ENCODE measurements at regions not wholly inside any gene's neighbourhood (a gene's known extent, or its start where the extent isn't known, plus 50 kb on each side); places are given as distances from the start of the nearest gene placed in this dataset.

DNA sequence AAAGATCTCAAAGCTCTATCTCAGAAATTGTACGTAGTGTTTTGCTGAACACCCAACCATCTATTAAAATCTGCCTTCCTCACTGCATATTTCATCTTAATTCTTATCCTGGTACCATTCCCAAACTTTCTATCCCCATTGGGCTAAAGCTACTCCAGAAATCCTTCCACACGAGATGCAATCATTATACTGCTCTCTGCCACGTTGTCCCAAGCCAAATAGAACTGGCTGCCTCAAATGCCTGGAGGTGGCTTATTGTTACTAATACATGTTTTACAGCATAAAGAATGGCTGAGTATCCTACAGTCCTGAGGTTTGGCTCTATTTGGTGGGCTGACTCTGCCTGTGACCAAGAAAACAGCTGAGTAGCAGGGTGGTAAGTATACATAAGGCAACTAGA lies 306.0 kb upstream of the ACVR2A start:
- Mint-ChIP-seq H3K9me3 (no peaks in the 10 kb centered on the region), H3K27ac (no peak overlapping the region), H3K4me3 (no peak overlapping the region), H3K27me3 (ENCODE audit: insufficient read depth, low read depth, poor library complexity) (no peaks in the 10 kb centered on the region), H3K36me3 (ENCODE audit: low read depth) (0 out of 3 replicates have a peak, but pooled peaks cover 2% of the 10 kb centered on the region), H3K4me1 (no peaks in the 10 kb centered on the region)
- Histone ChIP-seq H3K27ac (ENCODE audit: low read depth) (no peak overlapping the region), H3K4me1 (ENCODE audit: insufficient read depth) (no peaks in the 10 kb centered on the region), H3K36me3 (ENCODE audit: insufficient read depth) (no peaks in the 10 kb centered on the region), H3K4me2 (no peak overlapping the region), H3F3A (replicated peaks; ENCODE audit: low read depth) (no peaks in the 10 kb centered on the region), H3K4me3 (no peak overlapping the region), H2AFZ (no peak overlapping the region), H3K79me2 (replicated peaks; ENCODE audit: insufficient read depth) (no peaks in the 10 kb centered on the region), H3K27me3 (ENCODE audit: insufficient read depth) (no peaks in the 10 kb centered on the region), H4K20me1 (replicated peaks; ENCODE audit: insufficient read depth) (no peaks in the 10 kb centered on the region), H3K9me2 (ENCODE audit: insufficient read depth) (peaks cover 14% of the 10 kb centered on the region; the same call in 1 of the 2 replicates)
- no peak for ATAC-seq
- no peak for DNase-seq (ENCODE audit: low spot score)
- TF ChIP-seq EZH2phosphoT487 (IDR thresholded peaks at IDR 0.05; ENCODE audit: unreplicated experiment): no peak
- TF ChIP-seq, protein P1, sequence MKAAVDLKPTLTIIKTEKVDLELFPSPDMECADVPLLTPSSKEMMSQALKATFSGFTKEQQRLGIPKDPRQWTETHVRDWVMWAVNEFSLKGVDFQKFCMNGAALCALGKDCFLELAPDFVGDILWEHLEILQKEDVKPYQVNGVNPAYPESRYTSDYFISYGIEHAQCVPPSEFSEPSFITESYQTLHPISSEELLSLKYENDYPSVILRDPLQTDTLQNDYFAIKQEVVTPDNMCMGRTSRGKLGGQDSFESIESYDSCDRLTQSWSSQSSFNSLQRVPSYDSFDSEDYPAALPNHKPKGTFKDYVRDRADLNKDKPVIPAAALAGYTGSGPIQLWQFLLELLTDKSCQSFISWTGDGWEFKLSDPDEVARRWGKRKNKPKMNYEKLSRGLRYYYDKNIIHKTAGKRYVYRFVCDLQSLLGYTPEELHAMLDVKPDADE (IDR thresholded peaks at IDR 0.05): no peak
- no peak for TF ChIP-seq ZNF114 (CRISPR knock-in tag; IDR thresholded peaks at IDR 0.05)
- no peak for TF ChIP-seq JUNB (IDR thresholded peaks at IDR 0.05; ENCODE audit: unreplicated experiment)
- no peak for TF ChIP-seq STAT1 (IDR thresholded peaks at IDR 0.05; ENCODE audit: unreplicated experiment)
- TF ChIP-seq ZNF462 (CRISPR knock-in tag; IDR thresholded peaks at IDR 0.05): no peak
- no peak for TF ChIP-seq REST (IDR thresholded peaks at IDR 0.05; ENCODE audit: unreplicated experiment)
- TF ChIP-seq, protein P2, sequence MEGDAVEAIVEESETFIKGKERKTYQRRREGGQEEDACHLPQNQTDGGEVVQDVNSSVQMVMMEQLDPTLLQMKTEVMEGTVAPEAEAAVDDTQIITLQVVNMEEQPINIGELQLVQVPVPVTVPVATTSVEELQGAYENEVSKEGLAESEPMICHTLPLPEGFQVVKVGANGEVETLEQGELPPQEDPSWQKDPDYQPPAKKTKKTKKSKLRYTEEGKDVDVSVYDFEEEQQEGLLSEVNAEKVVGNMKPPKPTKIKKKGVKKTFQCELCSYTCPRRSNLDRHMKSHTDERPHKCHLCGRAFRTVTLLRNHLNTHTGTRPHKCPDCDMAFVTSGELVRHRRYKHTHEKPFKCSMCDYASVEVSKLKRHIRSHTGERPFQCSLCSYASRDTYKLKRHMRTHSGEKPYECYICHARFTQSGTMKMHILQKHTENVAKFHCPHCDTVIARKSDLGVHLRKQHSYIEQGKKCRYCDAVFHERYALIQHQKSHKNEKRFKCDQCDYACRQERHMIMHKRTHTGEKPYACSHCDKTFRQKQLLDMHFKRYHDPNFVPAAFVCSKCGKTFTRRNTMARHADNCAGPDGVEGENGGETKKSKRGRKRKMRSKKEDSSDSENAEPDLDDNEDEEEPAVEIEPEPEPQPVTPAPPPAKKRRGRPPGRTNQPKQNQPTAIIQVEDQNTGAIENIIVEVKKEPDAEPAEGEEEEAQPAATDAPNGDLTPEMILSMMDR (conservative IDR thresholded peaks at IDR 0.05; ENCODE audit: low read depth in 2 of 2): no peak
- no peak for TF ChIP-seq EZH2 (IDR thresholded peaks at IDR 0.05; ENCODE audit: low read depth, unreplicated experiment)
- TF ChIP-seq ZNF331 (CRISPR knock-in tag; IDR thresholded peaks at IDR 0.05; ENCODE audit: low read depth): no peak
- TF ChIP-seq NANOG (IDR thresholded peaks at IDR 0.05; ENCODE audit: borderline replicate concordance): no peak
- TF ChIP-seq CREB1 (CRISPR knock-in tag; IDR thresholded peaks at IDR 0.05; ENCODE audit: low read depth): no peak
- TF ChIP-seq POLR2AphosphoS5 (IDR thresholded peaks at IDR 0.05; ENCODE audit: low read depth): no peak

Measured in GM23338 (cell line).